ENCODE measurements at regions not wholly inside any gene's neighbourhood (a gene's known extent, or its start where the extent isn't known, plus 50 kb on each side); places are given as distances from the start of the nearest gene placed in this dataset.
"Not testable (repeated sequence)": the region's sequence is repeated elsewhere in the genome, so short reads cannot be mapped to it uniquely, and the experiment has no call there.

DNA sequence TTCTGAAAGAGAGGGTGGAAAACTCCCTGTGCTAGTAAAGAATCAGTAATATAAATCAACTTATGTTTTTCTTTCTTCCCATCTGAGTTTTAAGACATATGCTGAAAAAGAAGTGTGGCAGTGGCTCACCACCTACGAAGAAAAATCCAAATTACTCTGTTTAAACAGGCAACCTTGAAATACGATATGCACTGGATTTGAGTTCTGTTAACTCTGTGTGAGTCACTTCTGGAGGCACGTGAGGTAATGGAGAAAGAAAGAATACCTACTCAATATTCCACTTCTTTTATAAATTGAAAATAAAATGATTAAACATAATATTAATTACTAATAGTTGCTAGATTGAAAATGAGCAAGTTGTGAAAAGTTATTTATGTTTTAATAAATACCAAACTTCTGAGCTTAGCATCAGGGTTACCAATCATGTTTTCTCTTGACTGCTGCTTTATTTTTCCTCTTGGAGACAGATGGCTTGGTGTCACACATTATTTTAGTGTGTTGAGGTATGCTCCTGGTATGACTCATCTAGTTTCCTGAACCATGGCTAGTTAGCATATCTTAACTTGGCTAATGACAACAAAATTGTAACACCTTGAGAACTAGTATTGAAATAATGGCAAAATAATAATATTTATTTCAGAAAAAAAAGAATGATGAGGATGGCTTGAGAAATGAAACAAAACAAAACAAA is 1705.5 kb upstream of the PIK3C3 start:
- in situ Hi-C loops (cut with MboI; ENCODE audit: low pct_ligation_motif_present in 1 of 4, low pct_unique_long_range_greater_than_20kb in 1 of 4, low sequenced_read_pairs in 3 of 4) (no loop called here), intact Hi-C loops (cut with DNase I; ENCODE audit: low total_unique reads) (no loop called here)
- TF ChIP-seq POLR2A (IDR thresholded peaks at IDR 0.05) (no peak), EP300 (IDR thresholded peaks at IDR 0.05; ENCODE audit: low read depth) (no peak), POLR2AphosphoS5 (IDR thresholded peaks at IDR 0.05) (no peak)
- TF ChIP-seq, protein P1, sequence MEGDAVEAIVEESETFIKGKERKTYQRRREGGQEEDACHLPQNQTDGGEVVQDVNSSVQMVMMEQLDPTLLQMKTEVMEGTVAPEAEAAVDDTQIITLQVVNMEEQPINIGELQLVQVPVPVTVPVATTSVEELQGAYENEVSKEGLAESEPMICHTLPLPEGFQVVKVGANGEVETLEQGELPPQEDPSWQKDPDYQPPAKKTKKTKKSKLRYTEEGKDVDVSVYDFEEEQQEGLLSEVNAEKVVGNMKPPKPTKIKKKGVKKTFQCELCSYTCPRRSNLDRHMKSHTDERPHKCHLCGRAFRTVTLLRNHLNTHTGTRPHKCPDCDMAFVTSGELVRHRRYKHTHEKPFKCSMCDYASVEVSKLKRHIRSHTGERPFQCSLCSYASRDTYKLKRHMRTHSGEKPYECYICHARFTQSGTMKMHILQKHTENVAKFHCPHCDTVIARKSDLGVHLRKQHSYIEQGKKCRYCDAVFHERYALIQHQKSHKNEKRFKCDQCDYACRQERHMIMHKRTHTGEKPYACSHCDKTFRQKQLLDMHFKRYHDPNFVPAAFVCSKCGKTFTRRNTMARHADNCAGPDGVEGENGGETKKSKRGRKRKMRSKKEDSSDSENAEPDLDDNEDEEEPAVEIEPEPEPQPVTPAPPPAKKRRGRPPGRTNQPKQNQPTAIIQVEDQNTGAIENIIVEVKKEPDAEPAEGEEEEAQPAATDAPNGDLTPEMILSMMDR (IDR thresholded peaks at IDR 0.05), result no peak
- Histone ChIP-seq H3K9me3 (no peaks in the 10 kb centered on the region), H3K4me1 (peaks cover 0 to 8% (median 3%) of the 10 kb centered on the region in 4 donors), H3K4me3 (no peak overlapping the region), H3K36me3 (no peaks in the 10 kb centered on the region), H3K27me3 (no peaks in the 10 kb centered on the region), H3K27ac (no peak overlapping the region)
- WGBS, 2 donors (ENCODE audit: low coverage in 1 of 2), result 62 to 66% methylated on average over 3 of the region's 3 CpGs
- no peak for DNase-seq

DNA sequence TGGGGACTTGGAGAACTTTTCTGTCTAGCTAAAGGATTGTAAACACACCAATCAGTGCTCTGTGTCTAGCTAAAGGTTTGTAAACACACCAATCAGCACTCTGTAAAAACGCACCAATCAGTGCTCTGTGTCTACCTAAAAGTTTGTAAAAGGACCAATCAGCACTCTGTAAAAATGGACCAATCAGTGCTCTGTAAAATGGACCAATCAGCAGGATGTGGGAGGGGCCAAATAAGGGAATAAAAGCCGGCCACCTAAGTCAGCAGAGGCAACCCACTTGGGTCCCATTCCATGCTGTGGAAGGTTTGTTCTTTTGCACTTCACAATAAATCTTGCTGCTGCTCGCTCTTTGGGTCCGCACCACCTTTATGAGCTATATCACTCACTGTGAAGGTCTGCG is 1709.4 kb upstream of the PIK3C3 start:
- DNase-seq; H3K27me3 ChIP-seq; H3K4me1 ChIP-seq; H3K9me3 ChIP-seq; H3K36me3 ChIP-seq; H3K27ac ChIP-seq; H3K4me3 ChIP-seq; intact Hi-C loops (cut with DNase I; ENCODE audit: low total_unique reads); in situ Hi-C loops (cut with MboI; ENCODE audit: low pct_ligation_motif_present in 1 of 4, low pct_unique_long_range_greater_than_20kb in 1 of 4, low sequenced_read_pairs in 3 of 4): not testable (repeated sequence)
- 75 to 92% methylated on average over 4 to 5 of the region's 5 CpGs for WGBS, 2 donors (ENCODE audit: low coverage in 1 of 2)

DNA sequence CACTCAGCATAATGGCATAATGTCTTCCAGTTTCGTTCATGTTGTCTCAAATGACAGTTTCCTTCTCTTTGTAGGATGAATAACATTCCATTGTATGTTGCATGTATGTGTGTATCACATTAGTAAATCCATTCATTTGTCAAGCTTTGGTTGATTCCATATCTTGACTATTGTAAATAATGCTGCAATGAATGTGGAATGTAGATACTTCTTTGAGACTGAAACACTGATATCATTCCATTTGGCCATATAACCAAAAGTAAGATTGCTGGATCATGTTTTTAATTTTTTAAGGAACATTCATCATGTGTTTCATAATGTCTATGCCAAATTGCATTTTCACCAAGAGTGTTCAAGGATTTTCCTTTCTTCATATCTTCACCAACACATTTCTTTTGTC is 1711.4 kb upstream of the PIK3C3 start:
- Histone ChIP-seq H3K27ac (no peak overlapping the region), H3K9me3 (no peaks in the 10 kb centered on the region), H3K4me3 (no peak overlapping the region), H3K27me3 (no peaks in the 10 kb centered on the region), H3K36me3 (no peaks in the 10 kb centered on the region), H3K4me1 (no peaks in the 10 kb centered on the region)
- WGBS, 2 donors (ENCODE audit: low coverage in 1 of 2), result 36 to 43% methylated on average over 1 of the region's 1 CpG
- in situ Hi-C loops (cut with MboI; ENCODE audit: low pct_ligation_motif_present in 1 of 4, low pct_unique_long_range_greater_than_20kb in 1 of 4, low sequenced_read_pairs in 3 of 4) (no loop called here), intact Hi-C loops (cut with DNase I; ENCODE audit: low total_unique reads) (no loop called here)
- DNase-seq, result no peak
- TF ChIP-seq POLR2A (IDR thresholded peaks at IDR 0.05) (no peak), POLR2AphosphoS5 (IDR thresholded peaks at IDR 0.05) (no peak), EP300 (IDR thresholded peaks at IDR 0.05; ENCODE audit: low read depth) (no peak)
- TF ChIP-seq, protein P1 (IDR thresholded peaks at IDR 0.05), result no peak

DNA sequence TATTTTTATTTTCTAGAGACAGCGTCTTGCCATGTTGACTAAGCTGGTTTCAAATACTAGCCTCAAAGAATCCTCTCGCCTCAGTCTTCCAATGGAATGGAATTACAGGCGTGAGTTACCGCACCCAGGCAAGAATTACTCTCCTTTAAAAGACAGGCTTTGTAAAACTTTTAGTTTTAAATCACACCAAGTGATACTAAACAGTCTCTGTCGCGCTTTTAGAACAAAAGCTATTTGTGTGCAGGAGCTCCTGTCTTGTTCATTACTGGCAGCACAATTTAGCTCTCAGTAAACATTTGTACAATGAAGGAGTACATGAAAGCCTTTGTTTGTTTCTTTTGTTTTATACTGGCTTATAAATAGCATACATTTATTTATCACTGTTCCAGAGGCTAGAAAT is 1719.2 kb upstream of the PIK3C3 start:
- Histone ChIP-seq H3K27me3 (no peaks in the 10 kb centered on the region), H3K4me3 (no peak overlapping the region), H3K9me3 (no peaks in the 10 kb centered on the region), H3K4me1 (no peaks in the 10 kb centered on the region), H3K27ac (no peak overlapping the region), H3K36me3 (no peaks in the 10 kb centered on the region)
- 16 to 43% methylated on average over 5 to 6 of the region's 6 CpGs for WGBS, 2 donors (ENCODE audit: low coverage in 1 of 2)
- no peak for TF ChIP-seq EP300 (IDR thresholded peaks at IDR 0.05; ENCODE audit: low read depth)
- TF ChIP-seq POLR2AphosphoS5 (IDR thresholded peaks at IDR 0.05), result no peak
- TF ChIP-seq POLR2A (IDR thresholded peaks at IDR 0.05), result no peak
- TF ChIP-seq, protein P1 (IDR thresholded peaks at IDR 0.05), result no peak
- in situ Hi-C loops (cut with MboI; ENCODE audit: low pct_ligation_motif_present in 1 of 4, low pct_unique_long_range_greater_than_20kb in 1 of 4, low sequenced_read_pairs in 3 of 4) (no loop called here), intact Hi-C loops (cut with DNase I; ENCODE audit: low total_unique reads) (no loop called here)
- DNase-seq, result no peak

DNA sequence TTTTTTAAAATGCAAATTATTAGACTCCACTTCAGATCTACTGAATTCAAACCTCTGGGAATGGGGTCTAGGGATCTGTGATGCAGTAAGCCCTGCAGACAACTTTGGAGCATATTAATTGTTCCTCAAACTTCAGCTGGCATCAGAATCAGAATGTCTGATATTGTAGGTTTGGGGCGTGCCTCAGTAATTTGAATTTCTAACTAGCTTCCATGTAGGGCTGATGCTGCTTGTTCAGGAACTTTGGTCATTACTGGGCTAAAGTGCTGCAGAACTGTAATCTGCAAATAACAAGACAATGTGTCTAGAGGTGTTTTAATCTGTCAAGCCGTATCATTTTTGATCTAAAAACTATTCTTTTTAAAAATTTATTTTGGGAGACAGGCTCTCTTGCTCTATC is 1719.7 kb upstream of the PIK3C3 start:
- H3K4me3 ChIP-seq, result no peak overlapping the region
- no peaks in the 10 kb centered on the region for H3K4me1 ChIP-seq

More for the DNA sequence above, 1719.7 kb upstream of the PIK3C3 start:
- no peaks in the 10 kb centered on the region for H3K27me3 ChIP-seq
- H3K27ac ChIP-seq, result no peak overlapping the region
- in situ Hi-C loops (cut with MboI; ENCODE audit: low pct_ligation_motif_present in 1 of 4, low pct_unique_long_range_greater_than_20kb in 1 of 4, low sequenced_read_pairs in 3 of 4) (no loop called here), intact Hi-C loops (cut with DNase I; ENCODE audit: low total_unique reads) (no loop called here)
- TF ChIP-seq POLR2A (IDR thresholded peaks at IDR 0.05) (no peak), EP300 (IDR thresholded peaks at IDR 0.05; ENCODE audit: low read depth) (no peak), POLR2AphosphoS5 (IDR thresholded peaks at IDR 0.05) (no peak)
- TF ChIP-seq, protein P1 (IDR thresholded peaks at IDR 0.05), result no peak
- no peaks in the 10 kb centered on the region for H3K9me3 ChIP-seq
- 47 to 69% methylated on average over 2 of the region's 2 CpGs for WGBS, 2 donors (ENCODE audit: low coverage in 1 of 2)
- H3K36me3 ChIP-seq, result no peaks in the 10 kb centered on the region
- DNase-seq, result no peak
